SW 1271 (cell line): ENCODE measurements at regions not wholly inside any gene's neighbourhood (a gene's known extent, or its start where the extent isn't known, plus 50 kb on each side); places are given as distances from the start of the nearest gene placed in this dataset.
"Not testable (repeated sequence)": the region's sequence is repeated elsewhere in the genome, so short reads cannot be mapped to it uniquely, and the experiment has no call there.

ENCODE experiments used
- DNase-seq, 2 experiments: peaks; one replicate each; lab custom pipeline; 2025; lab: John Stamatoyannopoulos, UW

- no peak for DNase-seq
Observed at GRCh38 chr7:131935180-131935579, 378.8 kb upstream of the PODXL start.

DNA sequence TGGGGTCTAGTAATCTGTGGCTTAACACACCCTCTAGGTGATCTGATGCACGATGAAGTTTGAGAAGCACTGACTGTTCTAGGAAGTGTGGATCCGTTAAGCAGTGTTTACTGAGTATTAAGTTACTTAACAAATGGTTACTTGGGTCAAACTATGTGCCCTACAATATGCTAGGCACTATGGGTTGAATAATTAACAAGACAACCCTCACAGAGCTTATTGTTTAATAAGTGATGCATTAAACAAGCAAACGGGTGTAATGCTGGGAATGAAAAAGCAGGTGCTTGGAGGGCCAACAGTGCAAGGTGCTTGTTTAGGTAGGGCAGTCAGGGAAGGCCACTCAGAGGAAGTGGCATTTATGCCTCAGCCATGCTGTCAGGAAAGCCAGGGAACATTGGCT, 378.0 kb upstream of the PODXL start:
- DNase-seq, result no peak

DNA sequence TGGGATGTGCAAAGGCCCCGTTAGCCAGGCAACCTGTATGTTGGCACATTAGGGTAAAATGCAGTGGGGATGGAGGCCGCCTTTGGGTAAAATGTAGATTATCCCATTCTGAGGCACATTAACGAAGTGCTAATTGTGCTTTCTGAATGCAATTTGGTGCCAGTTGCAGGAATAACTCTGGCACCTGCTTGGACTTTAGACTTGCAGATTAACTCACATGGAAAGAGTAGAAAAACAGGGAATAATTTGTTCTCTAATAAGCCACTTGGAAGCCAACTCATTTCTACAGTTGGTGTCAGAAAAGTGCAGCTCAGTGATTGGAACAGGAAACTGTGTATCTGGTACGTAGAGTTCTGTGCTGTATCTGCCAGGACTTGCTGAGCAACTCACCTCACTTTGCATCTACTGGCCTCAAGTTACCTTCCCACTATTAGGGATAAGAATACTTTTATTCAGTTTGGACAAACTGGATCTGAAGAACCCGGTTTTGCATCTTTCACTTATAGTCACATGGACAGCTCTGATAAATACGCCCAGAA, 377.4 kb upstream of the PODXL start:
- DNase-seq, result no peak

- not testable (repeated sequence) for DNase-seq
Observed at GRCh38 chr7:131933219-131933618, 376.8 kb upstream of the PODXL start.

DNA sequence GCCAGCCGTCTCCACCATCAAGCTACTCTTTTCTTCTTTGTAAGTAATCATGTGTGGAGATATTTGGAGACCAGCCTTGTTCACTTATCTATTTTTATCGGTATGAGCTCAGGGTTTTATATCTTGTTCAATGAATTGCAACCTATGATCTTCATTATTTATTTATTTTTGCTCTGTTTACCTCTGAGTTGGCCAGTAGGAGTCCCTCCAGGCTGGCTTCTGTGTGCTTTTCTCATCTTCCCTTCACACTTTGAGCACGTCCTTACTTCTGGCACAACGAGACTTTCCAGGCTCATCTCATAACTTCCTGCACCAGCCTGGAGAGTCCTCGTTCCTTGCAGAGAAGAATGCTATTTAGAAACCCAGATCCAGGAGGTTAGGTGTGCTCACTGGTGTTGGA, 375.8 kb upstream of the PODXL start:
- DNase-seq, result no peak

DNA sequence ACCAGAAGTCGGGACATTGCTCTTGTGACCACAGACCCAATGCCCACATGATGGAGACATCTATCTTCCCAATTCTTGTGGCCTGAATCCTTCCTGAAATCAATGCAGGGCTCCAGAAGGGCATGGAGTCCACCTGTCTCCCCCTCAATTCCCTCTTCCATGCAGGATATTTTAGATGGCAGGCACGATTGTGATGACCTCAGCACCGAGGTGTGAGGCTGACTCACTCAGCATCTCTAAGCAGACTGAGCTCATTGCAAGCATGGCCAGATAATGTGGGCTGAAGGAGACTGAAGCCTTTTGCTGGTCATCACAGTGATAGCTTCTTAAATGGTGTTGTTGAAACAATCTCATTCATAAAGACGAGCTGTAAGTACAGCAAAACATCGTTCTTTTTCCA, 374.9 kb upstream of the PODXL start:
- DNase-seq, result no peak

GRCh38 chr7:131929632-131930031, 373.2 kb upstream of the PODXL start:
- DNase-seq, result no peak

- DNase-seq, result no peak
Observed at GRCh38 chr7:131927770-131928423, 371.5 kb upstream of the PODXL start.

DNA sequence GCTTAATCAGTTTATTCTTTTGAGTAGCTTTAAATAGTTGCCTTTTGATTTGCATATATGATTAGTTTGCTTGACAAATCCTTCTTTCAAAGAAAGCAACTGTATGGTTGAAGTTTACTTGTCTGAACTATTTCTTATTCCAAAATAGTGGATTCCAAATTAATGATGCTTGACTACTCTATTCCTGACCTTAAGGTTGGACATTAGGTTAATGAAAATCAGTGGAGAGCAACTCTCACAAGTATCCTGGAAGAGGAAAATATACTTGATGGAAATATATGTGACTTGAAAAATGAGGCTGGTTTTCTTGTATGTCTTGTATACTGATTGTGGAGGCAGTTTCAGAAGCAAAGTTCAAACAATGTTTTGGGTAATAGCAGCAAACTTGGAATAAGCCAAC, 369.2 kb upstream of the PODXL start:
- DNase-seq, result no peak

DNA sequence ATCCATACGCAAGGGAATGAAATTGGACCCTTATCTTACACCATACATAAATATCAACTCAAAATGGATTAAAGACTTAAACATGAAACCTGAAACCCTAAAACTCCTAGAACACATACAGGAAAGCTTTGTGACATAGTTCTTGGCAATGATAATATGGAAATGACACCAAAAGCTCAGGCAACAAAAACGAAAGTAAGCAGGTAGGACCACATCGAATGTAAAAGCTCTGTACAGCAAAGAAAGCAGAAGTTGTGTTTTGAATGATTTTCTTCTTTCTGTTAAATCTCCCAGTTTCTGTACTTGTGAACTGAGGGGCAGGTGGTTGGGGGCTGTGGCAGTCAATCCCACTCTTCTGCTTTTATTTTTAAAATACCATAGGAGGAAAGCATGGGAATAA, 368.4 kb upstream of the PODXL start:
- no peak for DNase-seq

DNA sequence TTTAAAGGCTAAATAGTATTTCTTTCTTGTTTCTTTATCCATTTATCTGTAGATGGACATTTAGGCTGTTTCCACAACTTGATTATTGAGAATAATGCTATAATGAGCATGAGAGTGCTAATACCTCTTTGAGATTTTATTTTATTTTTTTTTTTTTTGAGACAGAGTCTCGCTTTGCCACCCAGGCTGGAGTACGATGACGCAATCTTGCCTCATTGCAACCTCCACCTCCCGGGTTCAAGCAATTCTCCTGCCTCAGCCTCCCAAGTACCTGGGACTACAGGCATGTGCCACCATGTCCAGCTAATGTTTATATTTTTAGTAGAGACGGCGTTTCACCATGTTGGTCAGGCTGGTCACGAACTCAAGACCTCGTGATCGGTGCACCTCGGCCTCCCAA, 366.5 kb upstream of the PODXL start:
- not testable (repeated sequence) for DNase-seq

- DNase-seq, result no peak
Observed at GRCh38 chr7:131921016-131921415, 364.6 kb upstream of the PODXL start.

DNA sequence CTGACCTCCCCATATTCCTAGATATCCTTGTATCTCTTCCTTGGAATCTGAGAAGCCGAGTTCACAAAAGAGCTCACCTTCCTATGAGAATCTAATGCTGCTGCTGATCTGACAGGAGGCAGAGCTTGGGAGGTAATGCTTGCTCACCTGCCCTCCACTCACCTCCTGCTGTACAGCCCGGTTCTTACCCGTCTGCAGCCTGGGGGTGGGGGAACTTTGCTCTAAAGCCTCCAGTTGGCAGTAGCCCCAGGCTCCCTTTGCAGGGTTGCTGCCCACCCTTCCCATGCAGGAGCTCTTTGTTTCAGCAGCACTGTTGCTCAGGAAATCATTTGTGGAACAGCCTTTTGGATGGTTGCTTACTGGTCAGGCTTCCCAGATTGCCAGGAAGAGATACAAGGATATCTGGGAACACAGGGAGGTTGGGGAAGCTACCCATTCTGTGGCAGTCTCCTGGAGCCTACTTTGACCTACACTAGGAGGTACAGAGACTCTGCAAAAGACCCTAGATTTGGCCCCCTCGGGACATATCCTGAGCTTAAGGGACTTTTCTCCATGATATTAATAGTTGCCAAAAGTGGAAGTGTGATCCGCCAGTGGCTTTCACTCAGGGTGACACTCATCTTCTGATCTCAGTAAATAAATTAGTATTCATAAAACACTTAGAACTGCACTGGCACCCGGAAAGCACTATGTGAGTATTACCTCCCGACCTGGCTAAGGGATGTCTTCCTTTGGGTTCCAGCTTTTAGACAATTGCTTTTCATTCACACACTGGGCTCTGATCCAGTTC, 363.7 kb upstream of the PODXL start:
- DNase-seq, result no peak

GRCh38 chr7:131911112-131911511, 354.7 kb upstream of the PODXL start:
- DNase-seq, result no peak

- no peak for DNase-seq
Observed at GRCh38 chr7:131909151-131909768, 352.8 kb upstream of the PODXL start.

DNA sequence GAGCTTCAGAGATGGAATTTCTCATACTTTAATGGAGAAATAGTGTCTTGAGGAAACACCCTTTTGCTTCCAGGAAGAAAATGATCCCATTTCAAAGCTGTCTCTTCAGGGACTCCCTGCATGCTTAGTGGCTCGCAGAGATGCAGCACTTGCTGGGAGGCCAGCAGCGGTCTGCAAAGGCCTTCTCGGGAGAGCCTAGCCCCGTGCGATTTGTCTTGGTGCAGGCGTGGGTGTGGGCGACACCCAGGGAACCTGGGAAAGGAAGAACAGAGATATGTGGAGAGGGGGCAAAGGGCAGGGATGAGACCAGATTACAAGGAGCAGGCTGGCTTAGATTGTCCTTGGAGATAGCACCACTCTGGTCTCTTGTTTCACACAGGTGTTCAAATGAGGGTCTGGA, 352.3 kb upstream of the PODXL start:
- DNase-seq, result no peak

DNA sequence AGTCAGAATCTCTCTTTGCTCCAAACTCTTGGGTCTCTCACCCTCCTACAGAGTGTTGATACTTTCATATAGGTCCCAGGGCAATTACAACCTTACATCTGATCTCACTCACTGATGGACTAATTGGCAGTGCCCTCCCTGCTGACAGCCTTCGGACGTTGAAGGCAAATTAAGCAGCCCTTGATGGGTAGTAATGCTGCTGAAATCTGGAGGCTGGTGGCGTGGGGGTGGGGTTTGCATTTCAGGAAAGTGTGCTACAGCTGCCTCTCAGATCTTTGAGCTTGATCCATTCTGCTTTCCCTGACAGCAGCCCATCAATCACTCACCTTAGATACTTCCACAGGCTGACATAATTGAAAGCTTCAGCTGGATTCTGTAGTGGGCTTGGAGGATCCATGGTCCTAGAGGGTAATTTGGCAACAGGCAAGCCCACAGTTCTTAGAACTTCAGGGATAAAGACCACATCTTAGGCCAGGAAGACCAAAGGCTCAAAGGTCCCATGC, 349.1 kb upstream of the PODXL start:
- no peak for DNase-seq

GRCh38 chr7:131904760-131905327, 348.4 kb upstream of the PODXL start:
- DNase-seq, result no peak

GRCh38 chr7:131903315-131903714, 346.9 kb upstream of the PODXL start:
- no peak for DNase-seq

- DNase-seq, result no peak
Observed at GRCh38 chr7:131900785-131901287, 344.4 kb upstream of the PODXL start.

GRCh38 chr7:131899271-131900030, 343.0 kb upstream of the PODXL start:
- DNase-seq, result no peak

GRCh38 chr7:131898418-131898817, 342.0 kb upstream of the PODXL start:
- DNase-seq, result no peak
